DND-41 (cell line): ENCODE measurements at regions not wholly inside any gene's neighbourhood (a gene's known extent, or its start where the extent isn't known, plus 50 kb on each side); places are given as distances from the start of the nearest gene placed in this dataset.

Experiments
- EZH2 ChIP-seq: IDR thresholded peaks from 3 replicates; pipeline ENCODE4 v1.6.1; 2012; ENCODE audit warnings: borderline replicate concordance, low read depth, mild to moderate bottlenecking, moderate library complexity, low read length, inconsistent platforms; ENCODE audit not compliant: severe bottlenecking
- TF ChIP-seq, protein P1 (sequence below): IDR thresholded peaks from 2 replicates; pipeline ENCODE4 v1.5.1; 2012; ENCODE audit warnings: borderline replicate concordance, low read length, moderate library complexity, mild to moderate bottlenecking; ENCODE audit not compliant: poor library complexity, severe bottlenecking; ENCODE audit errors: extremely low read depth

DNA sequence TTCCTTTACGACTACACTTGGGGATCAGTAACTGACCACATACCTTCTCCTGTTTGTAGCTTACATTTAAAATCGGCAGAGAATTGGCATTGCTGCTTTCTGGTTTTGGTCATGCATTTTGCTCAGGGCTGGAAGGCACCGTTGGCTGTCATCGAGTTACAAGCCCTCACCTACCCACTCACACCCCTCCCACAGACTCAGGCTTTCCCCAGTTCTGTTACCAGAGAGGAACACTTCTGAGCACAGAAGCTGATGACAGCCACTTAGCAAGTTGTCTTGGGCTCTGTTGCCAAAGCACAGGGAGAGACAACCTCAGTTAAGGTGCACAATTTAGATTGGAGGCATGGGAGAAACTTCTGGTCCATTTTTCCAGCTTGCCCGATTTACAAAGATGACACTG, 204.8 kb upstream of the TOPAZ1 start:
- TF ChIP-seq, protein P1, sequence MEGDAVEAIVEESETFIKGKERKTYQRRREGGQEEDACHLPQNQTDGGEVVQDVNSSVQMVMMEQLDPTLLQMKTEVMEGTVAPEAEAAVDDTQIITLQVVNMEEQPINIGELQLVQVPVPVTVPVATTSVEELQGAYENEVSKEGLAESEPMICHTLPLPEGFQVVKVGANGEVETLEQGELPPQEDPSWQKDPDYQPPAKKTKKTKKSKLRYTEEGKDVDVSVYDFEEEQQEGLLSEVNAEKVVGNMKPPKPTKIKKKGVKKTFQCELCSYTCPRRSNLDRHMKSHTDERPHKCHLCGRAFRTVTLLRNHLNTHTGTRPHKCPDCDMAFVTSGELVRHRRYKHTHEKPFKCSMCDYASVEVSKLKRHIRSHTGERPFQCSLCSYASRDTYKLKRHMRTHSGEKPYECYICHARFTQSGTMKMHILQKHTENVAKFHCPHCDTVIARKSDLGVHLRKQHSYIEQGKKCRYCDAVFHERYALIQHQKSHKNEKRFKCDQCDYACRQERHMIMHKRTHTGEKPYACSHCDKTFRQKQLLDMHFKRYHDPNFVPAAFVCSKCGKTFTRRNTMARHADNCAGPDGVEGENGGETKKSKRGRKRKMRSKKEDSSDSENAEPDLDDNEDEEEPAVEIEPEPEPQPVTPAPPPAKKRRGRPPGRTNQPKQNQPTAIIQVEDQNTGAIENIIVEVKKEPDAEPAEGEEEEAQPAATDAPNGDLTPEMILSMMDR: no peak
- TF ChIP-seq EZH2: no peak
